GM23338 (cell line): ENCODE measurements at regions not wholly inside any gene's neighbourhood (a gene's known extent, or its start where the extent isn't known, plus 50 kb on each side); places are given as distances from the start of the nearest gene placed in this dataset.

Experiments
- ATAC-seq: fragments of 200-7000 bp; cut with Tn5 transposase; 3 replicates; pipeline ENCODE4 v1.9.1; 2020
- DNase-seq: peaks from one replicate; pipeline ENCODE4 v3.0.0-alpha.2; 2015; ENCODE audit warnings: low spot score
- H2AFZ ChIP-seq: fragments of 200-600 bp; sonication (generic); 2 replicates; pipeline ENCODE4 v1.8.0; 2016; ENCODE audit warnings: antibody characterized with exemption, mild to moderate bottlenecking, moderate library complexity
- H3F3A ChIP-seq: fragments of 200-600 bp; sonication (generic); replicated peaks from 2 replicates; pipeline ENCODE4 v1.8.0; 2017; ENCODE audit warnings: antibody characterized with exemption, mixed run types, low read depth
- H3K27ac ChIP-seq: fragments of 200-600 bp; sonication (generic); 2 replicates; pipeline ENCODE4 v1.6.1; 2016; ENCODE audit warnings: low read depth
- H3K27me3 ChIP-seq: fragments of 200-600 bp; sonication (generic); 2 replicates; pipeline ENCODE4 v1.8.0; 2016; ENCODE audit warnings: mild to moderate bottlenecking, mixed run types, moderate library complexity; ENCODE audit not compliant: insufficient read depth
- H3K36me3 ChIP-seq: fragments of 200-600 bp; sonication (generic); 2 replicates; pipeline ENCODE4 v1.8.0; 2016; ENCODE audit warnings: mild to moderate bottlenecking; ENCODE audit not compliant: insufficient read depth
- H3K4me1 ChIP-seq: fragments of 200-600 bp; sonication (generic); 2 replicates; pipeline ENCODE4 v1.8.0; 2016; ENCODE audit warnings: mild to moderate bottlenecking, moderate library complexity; ENCODE audit not compliant: insufficient read depth
- H3K4me2 ChIP-seq: fragments of 200-600 bp; sonication (generic); 2 replicates; pipeline ENCODE4 v1.7.1; 2017; ENCODE audit warnings: mixed run types
- H3K4me3 ChIP-seq: fragments of 200-600 bp; sonication (generic); 2 replicates; pipeline ENCODE4 v1.6.1; 2016; ENCODE audit warnings: mixed run types
- H3K79me2 ChIP-seq: fragments of 200-600 bp; sonication (generic); replicated peaks from 2 replicates; pipeline ENCODE4 v1.8.0; 2017; ENCODE audit warnings: mild to moderate bottlenecking; ENCODE audit not compliant: insufficient read depth
- H3K9me2 ChIP-seq: fragments of 200-600 bp; sonication (generic); 2 replicates; pipeline ENCODE4 v1.8.0; 2017; ENCODE audit not compliant: insufficient read depth
- H4K20me1 ChIP-seq: fragments of 200-600 bp; sonication (generic); replicated peaks from 2 replicates; pipeline ENCODE4 v1.8.0; 2017; ENCODE audit warnings: mild to moderate bottlenecking; ENCODE audit not compliant: insufficient read depth
- H3K27ac Mint-ChIP-seq: 2 replicates; pipeline ENCODE4 v1.8.0; 2020; ENCODE audit warnings: inconsistent platforms, mild to moderate bottlenecking, moderate library complexity, mixed read lengths
- H3K27me3 Mint-ChIP-seq: 3 replicates; pipeline ENCODE4 v1.8.0; 2022; ENCODE audit warnings: low read depth, mild to moderate bottlenecking, moderate library complexity, mixed read lengths, inconsistent platforms; ENCODE audit not compliant: insufficient read depth, poor library complexity
- H3K36me3 Mint-ChIP-seq: 3 replicates; pipeline ENCODE4 v1.8.0; 2021; ENCODE audit warnings: low read depth, mild to moderate bottlenecking, inconsistent platforms, moderate library complexity, mixed read lengths
- H3K4me1 Mint-ChIP-seq: 3 replicates; pipeline ENCODE4 v1.8.0; 2020; ENCODE audit warnings: mild to moderate bottlenecking, inconsistent platforms, mixed read lengths
- H3K4me3 Mint-ChIP-seq: 3 replicates; pipeline ENCODE4 v1.8.0; 2021; ENCODE audit warnings: moderate library complexity, mild to moderate bottlenecking, inconsistent platforms, mixed read lengths
- H3K9me3 Mint-ChIP-seq: 3 replicates; pipeline ENCODE4 v1.8.0; 2020; ENCODE audit warnings: moderate library complexity, mild to moderate bottlenecking, inconsistent platforms, mixed read lengths
- CREB1 ChIP-seq: fragments of 250-450 bp; sonication (Bioruptor Pico); IDR thresholded peaks from 2 replicates; pipeline ENCODE4 v1.5.0; 2020; ENCODE audit warnings: low read depth, mild to moderate bottlenecking, moderate library complexity
- EZH2 ChIP-seq: fragments of 200-600 bp; sonication (generic); IDR thresholded peaks from one replicate; pipeline ENCODE4 v1.8.0; 2017; ENCODE audit warnings: antibody characterized with exemption, mild to moderate bottlenecking, low read depth; ENCODE audit not compliant: unreplicated experiment
- EZH2phosphoT487 ChIP-seq: fragments of 200-600 bp; sonication (generic); IDR thresholded peaks from one replicate; pipeline ENCODE4 v1.8.1; 2018; ENCODE audit warnings: antibody characterized with exemption; ENCODE audit not compliant: unreplicated experiment
- JUNB ChIP-seq: IDR thresholded peaks from one replicate; pipeline ENCODE4 v1.6.1; 2016; ENCODE audit warnings: antibody characterized with exemption; ENCODE audit not compliant: unreplicated experiment
- NANOG ChIP-seq: IDR thresholded peaks from 2 replicates; pipeline ENCODE4 v1.6.1; 2016; ENCODE audit warnings: antibody characterized with exemption, borderline replicate concordance
- POLR2AphosphoS5 ChIP-seq: IDR thresholded peaks from 2 replicates; pipeline ENCODE4 v1.6.1; 2016; ENCODE audit warnings: antibody characterized with exemption, low read depth
- STAT1 ChIP-seq: IDR thresholded peaks from one replicate; pipeline ENCODE4 v1.6.1; 2016; ENCODE audit warnings: antibody characterized with exemption; ENCODE audit not compliant: unreplicated experiment
- ZNF114 ChIP-seq: fragments of 250-450 bp; sonication (Bioruptor Pico); IDR thresholded peaks from 2 replicates; pipeline ENCODE4 v1.5.0; 2020; ENCODE audit warnings: mild to moderate bottlenecking, moderate library complexity
- ZNF331 ChIP-seq: fragments of 250-450 bp; sonication (Bioruptor Pico); IDR thresholded peaks from 2 replicates; pipeline ENCODE4 v1.5.0; 2020; ENCODE audit warnings: low read depth, mild to moderate bottlenecking, moderate library complexity
- TF ChIP-seq, protein P1 (sequence below): IDR thresholded peaks from 2 replicates; pipeline ENCODE4 v1.6.1; 2016; ENCODE audit warnings: antibody characterized with exemption
- TF ChIP-seq, protein P2 (sequence below): IDR thresholded peaks from one replicate; pipeline ENCODE4 v1.6.1; 2018; ENCODE audit warnings: antibody characterized with exemption; ENCODE audit not compliant: unreplicated experiment
- TF ChIP-seq, protein P3 (sequence below), 2 experiments: fragments of 200-600 bp in 1 of 2; sonication (generic) in 1 of 2; conservative IDR thresholded peaks; 2 replicates each; pipeline versions ENCODE4 v1.5.1 to v1.6.1; 2016 to 2017; ENCODE audit warnings: antibody characterized with exemption in 2 of 2, low read depth in 2 of 2, mild to moderate bottlenecking in 2 of 2, moderate library complexity in 1 of 2

DNA sequence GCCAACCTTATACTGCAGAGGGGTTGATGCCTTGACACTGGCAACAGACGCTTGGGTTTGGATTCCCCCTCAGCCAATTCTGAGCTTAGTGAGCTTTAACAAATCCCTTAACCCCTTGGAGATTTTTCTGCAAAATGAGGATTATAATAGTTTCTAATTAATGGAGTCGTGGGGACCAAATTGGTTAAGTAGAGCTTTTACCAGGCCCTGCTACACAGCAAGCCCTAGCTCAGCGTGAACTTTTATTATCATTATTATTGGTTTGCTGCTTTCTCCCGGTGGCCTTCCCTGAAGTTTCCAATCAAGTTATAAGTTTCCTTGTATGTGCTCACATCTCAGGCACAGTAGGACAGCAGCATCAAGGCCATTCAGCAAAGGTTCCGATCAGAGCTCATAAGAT lies 156.6 kb upstream of the GUCY1A2 start (continued):
- TF ChIP-seq EZH2 (no peak), ZNF331 (CRISPR knock-in tag) (no peak), EZH2phosphoT487 (no peak), NANOG (no peak)
- TF ChIP-seq, protein P1, sequence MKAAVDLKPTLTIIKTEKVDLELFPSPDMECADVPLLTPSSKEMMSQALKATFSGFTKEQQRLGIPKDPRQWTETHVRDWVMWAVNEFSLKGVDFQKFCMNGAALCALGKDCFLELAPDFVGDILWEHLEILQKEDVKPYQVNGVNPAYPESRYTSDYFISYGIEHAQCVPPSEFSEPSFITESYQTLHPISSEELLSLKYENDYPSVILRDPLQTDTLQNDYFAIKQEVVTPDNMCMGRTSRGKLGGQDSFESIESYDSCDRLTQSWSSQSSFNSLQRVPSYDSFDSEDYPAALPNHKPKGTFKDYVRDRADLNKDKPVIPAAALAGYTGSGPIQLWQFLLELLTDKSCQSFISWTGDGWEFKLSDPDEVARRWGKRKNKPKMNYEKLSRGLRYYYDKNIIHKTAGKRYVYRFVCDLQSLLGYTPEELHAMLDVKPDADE = no peak

DNA sequence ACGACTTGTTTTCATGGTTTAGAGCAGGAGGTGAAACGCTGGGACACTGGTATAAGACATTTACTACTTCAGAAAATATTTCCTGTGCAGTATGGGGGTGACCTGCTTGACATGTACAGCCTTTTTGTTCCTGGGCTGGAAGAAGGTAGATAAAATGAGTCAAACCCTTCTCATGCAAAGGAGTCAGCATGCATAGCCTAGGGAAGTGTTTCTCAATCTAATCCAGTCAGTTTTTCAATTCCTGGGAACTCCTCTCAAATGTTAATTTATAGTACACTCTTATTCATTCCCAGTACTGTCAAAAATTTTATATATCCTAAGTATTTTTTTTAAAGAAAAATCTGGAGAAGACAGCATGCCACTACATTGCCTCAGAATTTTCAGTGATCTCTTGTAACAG lies 154.7 kb upstream of the GUCY1A2 start:
- no peak overlapping the region for H3K4me2 ChIP-seq
- no peaks in the 10 kb centered on the region for H3K9me2 ChIP-seq
- H3K4me3 Mint-ChIP-seq = no peak overlapping the region
- H3K9me3 Mint-ChIP-seq = no peaks in the 10 kb centered on the region; the same call in 2 of the 3 replicates
- peaks cover 10% of the 10 kb centered on the region; the same call in 1 of the 2 replicates for H3K4me1 ChIP-seq
- H2AFZ ChIP-seq = no peak overlapping the region
- H3K27me3 Mint-ChIP-seq = peaks cover 5% of the 10 kb centered on the region
- H3F3A ChIP-seq = no peaks in the 10 kb centered on the region
- H3K27me3 ChIP-seq = no peaks in the 10 kb centered on the region
- no peak overlapping the region for H3K27ac ChIP-seq
- DNase-seq (no peak), ATAC-seq (no peak)
- H3K36me3 ChIP-seq = no peaks in the 10 kb centered on the region
- no peaks in the 10 kb centered on the region for H3K36me3 Mint-ChIP-seq
- peaks cover 10% of the 10 kb centered on the region; the same call in 2 of the 3 replicates for H3K4me1 Mint-ChIP-seq
- no peaks in the 10 kb centered on the region for H4K20me1 ChIP-seq
- TF ChIP-seq ZNF114 = no peak
- TF ChIP-seq ZNF331 (CRISPR knock-in tag) = no peak
- TF ChIP-seq POLR2AphosphoS5 = no peak
- no peak for TF ChIP-seq STAT1
- peak overlapping the region; percentile 78; the same call in 1 of the 2 replicates for H3K27ac Mint-ChIP-seq
- no peak overlapping the region for H3K4me3 ChIP-seq
- H3K79me2 ChIP-seq = no peaks in the 10 kb centered on the region

DNA sequence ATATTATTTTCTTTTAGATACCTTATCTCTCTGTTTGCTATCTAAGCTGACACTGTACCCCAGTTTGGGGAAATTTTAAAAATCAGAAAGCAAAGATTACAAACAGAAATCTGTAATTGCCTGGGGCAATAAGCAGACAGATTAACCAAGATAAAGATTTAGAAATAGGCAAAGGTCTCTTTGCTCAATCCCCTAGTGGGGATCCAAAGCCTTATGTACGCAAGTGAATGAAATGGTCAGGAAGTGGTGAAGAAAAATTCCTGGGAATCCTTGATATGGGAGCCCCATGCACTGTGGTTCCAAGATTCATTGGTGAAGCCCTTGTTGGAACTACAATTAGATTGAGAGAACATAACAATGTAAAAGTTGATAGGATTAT lies 139.5 kb upstream of the GUCY1A2 start:
- Histone ChIP-seq H3K4me1 (0 out of 2 replicates have a peak, but pooled peaks cover 4% of the 10 kb centered on the region), H3F3A (no peaks in the 10 kb centered on the region), H3K4me3 (no peak overlapping the region), H3K9me2 (no peaks in the 10 kb centered on the region), H3K4me2 (no peak overlapping the region), H2AFZ (no peak overlapping the region), H3K79me2 (no peaks in the 10 kb centered on the region), H3K27ac (no peak overlapping the region), H3K27me3 (no peaks in the 10 kb centered on the region), H4K20me1 (no peaks in the 10 kb centered on the region), H3K36me3 (no peaks in the 10 kb centered on the region)
- H3K4me3 Mint-ChIP-seq = no peak overlapping the region
- no peaks in the 10 kb centered on the region for H3K27me3 Mint-ChIP-seq
- H3K36me3 Mint-ChIP-seq = no peaks in the 10 kb centered on the region
- ATAC-seq (no peak), DNase-seq (no peak)
- peaks cover 11% of the 10 kb centered on the region for H3K4me1 Mint-ChIP-seq
- H3K27ac Mint-ChIP-seq = no peak overlapping the region
- no peaks in the 10 kb centered on the region for H3K9me3 Mint-ChIP-seq
- TF ChIP-seq ZNF331 (CRISPR knock-in tag) (no peak), POLR2AphosphoS5 (no peak), NANOG (no peak), ZNF114 (no peak), JUNB (no peak), EZH2phosphoT487 (no peak), CREB1 (CRISPR knock-in tag) (no peak), STAT1 (no peak)
- TF ChIP-seq, protein P2, sequence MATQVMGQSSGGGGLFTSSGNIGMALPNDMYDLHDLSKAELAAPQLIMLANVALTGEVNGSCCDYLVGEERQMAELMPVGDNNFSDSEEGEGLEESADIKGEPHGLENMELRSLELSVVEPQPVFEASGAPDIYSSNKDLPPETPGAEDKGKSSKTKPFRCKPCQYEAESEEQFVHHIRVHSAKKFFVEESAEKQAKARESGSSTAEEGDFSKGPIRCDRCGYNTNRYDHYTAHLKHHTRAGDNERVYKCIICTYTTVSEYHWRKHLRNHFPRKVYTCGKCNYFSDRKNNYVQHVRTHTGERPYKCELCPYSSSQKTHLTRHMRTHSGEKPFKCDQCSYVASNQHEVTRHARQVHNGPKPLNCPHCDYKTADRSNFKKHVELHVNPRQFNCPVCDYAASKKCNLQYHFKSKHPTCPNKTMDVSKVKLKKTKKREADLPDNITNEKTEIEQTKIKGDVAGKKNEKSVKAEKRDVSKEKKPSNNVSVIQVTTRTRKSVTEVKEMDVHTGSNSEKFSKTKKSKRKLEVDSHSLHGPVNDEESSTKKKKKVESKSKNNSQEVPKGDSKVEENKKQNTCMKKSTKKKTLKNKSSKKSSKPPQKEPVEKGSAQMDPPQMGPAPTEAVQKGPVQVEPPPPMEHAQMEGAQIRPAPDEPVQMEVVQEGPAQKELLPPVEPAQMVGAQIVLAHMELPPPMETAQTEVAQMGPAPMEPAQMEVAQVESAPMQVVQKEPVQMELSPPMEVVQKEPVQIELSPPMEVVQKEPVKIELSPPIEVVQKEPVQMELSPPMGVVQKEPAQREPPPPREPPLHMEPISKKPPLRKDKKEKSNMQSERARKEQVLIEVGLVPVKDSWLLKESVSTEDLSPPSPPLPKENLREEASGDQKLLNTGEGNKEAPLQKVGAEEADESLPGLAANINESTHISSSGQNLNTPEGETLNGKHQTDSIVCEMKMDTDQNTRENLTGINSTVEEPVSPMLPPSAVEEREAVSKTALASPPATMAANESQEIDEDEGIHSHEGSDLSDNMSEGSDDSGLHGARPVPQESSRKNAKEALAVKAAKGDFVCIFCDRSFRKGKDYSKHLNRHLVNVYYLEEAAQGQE = no peak
- TF ChIP-seq, protein P3, sequence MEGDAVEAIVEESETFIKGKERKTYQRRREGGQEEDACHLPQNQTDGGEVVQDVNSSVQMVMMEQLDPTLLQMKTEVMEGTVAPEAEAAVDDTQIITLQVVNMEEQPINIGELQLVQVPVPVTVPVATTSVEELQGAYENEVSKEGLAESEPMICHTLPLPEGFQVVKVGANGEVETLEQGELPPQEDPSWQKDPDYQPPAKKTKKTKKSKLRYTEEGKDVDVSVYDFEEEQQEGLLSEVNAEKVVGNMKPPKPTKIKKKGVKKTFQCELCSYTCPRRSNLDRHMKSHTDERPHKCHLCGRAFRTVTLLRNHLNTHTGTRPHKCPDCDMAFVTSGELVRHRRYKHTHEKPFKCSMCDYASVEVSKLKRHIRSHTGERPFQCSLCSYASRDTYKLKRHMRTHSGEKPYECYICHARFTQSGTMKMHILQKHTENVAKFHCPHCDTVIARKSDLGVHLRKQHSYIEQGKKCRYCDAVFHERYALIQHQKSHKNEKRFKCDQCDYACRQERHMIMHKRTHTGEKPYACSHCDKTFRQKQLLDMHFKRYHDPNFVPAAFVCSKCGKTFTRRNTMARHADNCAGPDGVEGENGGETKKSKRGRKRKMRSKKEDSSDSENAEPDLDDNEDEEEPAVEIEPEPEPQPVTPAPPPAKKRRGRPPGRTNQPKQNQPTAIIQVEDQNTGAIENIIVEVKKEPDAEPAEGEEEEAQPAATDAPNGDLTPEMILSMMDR (conservative IDR thresholded peaks at IDR 0.05; ENCODE audit: low read depth in 2 of 2) = no peak
- TF ChIP-seq, protein P1 = no peak
